ENCODE measurements at regions not wholly inside any gene's neighbourhood (a gene's known extent, or its start where the extent isn't known, plus 50 kb on each side); places are given as distances from the start of the nearest gene placed in this dataset.

- no peak overlapping the region for H3K18ac ChIP-seq (ENCODE audit: low read depth in 1 of 2, low read length in 2 of 2)
- H3K36me3 ChIP-seq (ENCODE audit: control insufficient read depth in 1 of 2, insufficient read depth in 2 of 2, low read depth in 1 of 2, low read length in 2 of 2), result no peaks in the 10 kb centered on the region
- H3K79me1 ChIP-seq (replicated peaks; ENCODE audit: low read length, poor library complexity, severe bottlenecking), result no peaks in the 10 kb centered on the region
- 98% methylated on average over 3 of the region's 3 CpGs for WGBS
- no peak overlapping the region for H3K4me2 ChIP-seq (ENCODE audit: low read length, poor library complexity, severe bottlenecking)
- no peaks in the 10 kb centered on the region for H3K4me1 ChIP-seq (ENCODE audit: control insufficient read depth, insufficient read depth, low read depth, low read length)
- no peak overlapping the region for H2BK12ac ChIP-seq (ENCODE audit: low read length in 2 of 2)
- H3K9ac ChIP-seq (ENCODE audit: low read length), result no peak overlapping the region
- no peaks in the 10 kb centered on the region for H3K27me3 ChIP-seq (ENCODE audit: control insufficient read depth in 1 of 2, insufficient read depth in 1 of 2, low read length in 2 of 2)
- no peak overlapping the region for H3K23ac ChIP-seq (ENCODE audit: low read length in 2 of 2)
- H3K14ac ChIP-seq (ENCODE audit: low read length in 2 of 2), result no peak overlapping the region
- H2BK15ac ChIP-seq (ENCODE audit: low read depth, poor library complexity, severe bottlenecking), result no peak overlapping the region
- no peak overlapping the region for H2BK120ac ChIP-seq (ENCODE audit: low read depth, low read length)
- no peak overlapping the region for H2BK5ac ChIP-seq (ENCODE audit: low read depth, low read length, poor library complexity, severe bottlenecking)
- H3K4me3 ChIP-seq (ENCODE audit: insufficient read depth in 1 of 2, low read depth in 1 of 2, low read length in 2 of 2), result no peak overlapping the region
- no peak overlapping the region for H4K91ac ChIP-seq (ENCODE audit: low read length)
- no peak overlapping the region for H3K4ac ChIP-seq (ENCODE audit: low read depth in 1 of 2, low read length in 2 of 2)
- H4K8ac ChIP-seq (ENCODE audit: low read length), result no peak overlapping the region
- H2AK5ac ChIP-seq (ENCODE audit: low read length, severe bottlenecking), result no peak overlapping the region
- no peak overlapping the region for H2AFZ ChIP-seq (ENCODE audit: low read depth, low read length)
- no peaks in the 10 kb centered on the region for H3K9me3 ChIP-seq (ENCODE audit: control insufficient read depth, low read length)
- no peak overlapping the region for H3K27ac ChIP-seq (ENCODE audit: low read length, poor library complexity, severe bottlenecking)
- no peak for DNase-seq
Measured at GRCh38 chr5:92567831-92568450, 1013.1 kb downstream of the NR2F1-AS1 start.

DNA sequence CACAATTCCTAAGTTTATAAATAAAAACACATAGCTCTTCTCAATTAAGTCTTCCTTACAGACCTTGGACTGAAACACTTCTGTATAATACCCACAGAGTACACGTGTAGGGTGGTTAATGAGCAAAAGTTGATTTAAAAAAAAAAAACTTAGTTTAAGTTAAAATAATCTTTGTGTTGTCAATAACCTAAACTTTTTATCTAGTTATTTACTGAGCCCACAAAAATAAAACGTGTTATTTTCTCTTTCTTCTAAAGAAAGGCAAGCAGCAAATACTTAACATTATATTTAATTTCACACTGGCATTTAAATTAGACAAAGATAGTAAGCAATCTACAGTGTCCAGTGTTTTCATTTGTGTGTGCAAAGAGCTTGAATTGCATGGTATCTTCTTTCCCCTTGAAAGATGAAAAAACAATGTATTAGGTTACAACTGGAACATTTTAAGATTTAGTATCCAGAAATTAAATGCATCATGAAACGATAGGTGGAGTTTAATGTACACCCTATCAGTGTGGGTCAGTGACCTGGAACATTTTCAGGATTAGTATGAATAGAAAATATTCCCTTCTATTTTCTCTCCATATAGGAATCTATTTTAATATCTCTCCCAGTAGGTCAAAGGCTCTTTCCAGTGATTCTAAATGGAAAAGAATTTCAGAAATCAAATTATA, 1014.8 kb downstream of the NR2F1-AS1 start:
- Histone ChIP-seq H3K4me1 (ENCODE audit: control insufficient read depth, insufficient read depth, low read depth, low read length) (no peaks in the 10 kb centered on the region), H2BK12ac (ENCODE audit: low read length in 2 of 2) (no peak overlapping the region), H3K27me3 (ENCODE audit: control insufficient read depth in 1 of 2, insufficient read depth in 1 of 2, low read length in 2 of 2) (no peaks in the 10 kb centered on the region), H3K4me3 (ENCODE audit: insufficient read depth in 1 of 2, low read depth in 1 of 2, low read length in 2 of 2) (no peak overlapping the region), H3K14ac (ENCODE audit: low read length in 2 of 2) (no peak overlapping the region), H4K91ac (ENCODE audit: low read length) (no peak overlapping the region), H3K79me1 (replicated peaks; ENCODE audit: low read length, poor library complexity, severe bottlenecking) (no peaks in the 10 kb centered on the region), H2AFZ (ENCODE audit: low read depth, low read length) (no peak overlapping the region), H2BK5ac (ENCODE audit: low read depth, low read length, poor library complexity, severe bottlenecking) (no peak overlapping the region), H2AK5ac (ENCODE audit: low read length, severe bottlenecking) (no peak overlapping the region), H2BK120ac (ENCODE audit: low read depth, low read length) (no peak overlapping the region), H2BK15ac (ENCODE audit: low read depth, poor library complexity, severe bottlenecking) (no peak overlapping the region), H3K27ac (ENCODE audit: low read length, poor library complexity, severe bottlenecking) (no peak overlapping the region), H3K9ac (ENCODE audit: low read length) (no peak overlapping the region), H3K18ac (ENCODE audit: low read depth in 1 of 2, low read length in 2 of 2) (no peak overlapping the region), H3K4ac (ENCODE audit: low read depth in 1 of 2, low read length in 2 of 2) (no peak overlapping the region), H3K9me3 (ENCODE audit: control insufficient read depth, low read length) (no peaks in the 10 kb centered on the region), H4K8ac (ENCODE audit: low read length) (no peak overlapping the region), H3K4me2 (ENCODE audit: low read length, poor library complexity, severe bottlenecking) (no peak overlapping the region), H3K23ac (ENCODE audit: low read length in 2 of 2) (no peak overlapping the region), H3K36me3 (ENCODE audit: control insufficient read depth in 1 of 2, insufficient read depth in 2 of 2, low read depth in 1 of 2, low read length in 2 of 2) (no peaks in the 10 kb centered on the region)
- WGBS, result no CpG with 5 or more reads among the region's 3 CpGs
- DNase-seq, result no peak

- no peak overlapping the region for H3K4me2 ChIP-seq (ENCODE audit: low read length, poor library complexity, severe bottlenecking)
- H3K14ac ChIP-seq (ENCODE audit: low read length in 2 of 2), result no peak overlapping the region
- H2AK5ac ChIP-seq (ENCODE audit: low read length, severe bottlenecking), result no peak overlapping the region
- no peaks in the 10 kb centered on the region for H3K36me3 ChIP-seq (ENCODE audit: control insufficient read depth in 1 of 2, insufficient read depth in 2 of 2, low read depth in 1 of 2, low read length in 2 of 2)
- H3K27ac ChIP-seq (ENCODE audit: low read length, poor library complexity, severe bottlenecking), result no peak overlapping the region
- H4K91ac ChIP-seq (ENCODE audit: low read length), result no peak overlapping the region
- H2BK120ac ChIP-seq (ENCODE audit: low read depth, low read length), result no peak overlapping the region
- no peak overlapping the region for H3K18ac ChIP-seq (ENCODE audit: low read depth in 1 of 2, low read length in 2 of 2)
- no peak overlapping the region for H2BK5ac ChIP-seq (ENCODE audit: low read depth, low read length, poor library complexity, severe bottlenecking)
- no peak for DNase-seq
- H3K4me1 ChIP-seq (ENCODE audit: control insufficient read depth, insufficient read depth, low read depth, low read length), result no peaks in the 10 kb centered on the region
- H3K27me3 ChIP-seq (ENCODE audit: control insufficient read depth in 1 of 2, insufficient read depth in 1 of 2, low read length in 2 of 2), result no peaks in the 10 kb centered on the region
- H3K4ac ChIP-seq (ENCODE audit: low read depth in 1 of 2, low read length in 2 of 2), result no peak overlapping the region
- H3K9ac ChIP-seq (ENCODE audit: low read length), result no peak overlapping the region
- H4K8ac ChIP-seq (ENCODE audit: low read length), result no peak overlapping the region
- H3K79me1 ChIP-seq (replicated peaks; ENCODE audit: low read length, poor library complexity, severe bottlenecking), result no peaks in the 10 kb centered on the region
- H3K4me3 ChIP-seq (ENCODE audit: insufficient read depth in 1 of 2, low read depth in 1 of 2, low read length in 2 of 2), result no peak overlapping the region
- H3K23ac ChIP-seq (ENCODE audit: low read length in 2 of 2), result no peak overlapping the region
- H2BK12ac ChIP-seq (ENCODE audit: low read length in 2 of 2), result no peak overlapping the region
- no peak overlapping the region for H2AFZ ChIP-seq (ENCODE audit: low read depth, low read length)
- WGBS, result 80% methylated on average over 1 of the region's 3 CpGs
- no peaks in the 10 kb centered on the region for H3K9me3 ChIP-seq (ENCODE audit: control insufficient read depth, low read length)
- no peak overlapping the region for H2BK15ac ChIP-seq (ENCODE audit: low read depth, poor library complexity, severe bottlenecking)
Measured at GRCh38 chr5:92565673-92566072, 1015.3 kb downstream of the NR2F1-AS1 start.

DNA sequence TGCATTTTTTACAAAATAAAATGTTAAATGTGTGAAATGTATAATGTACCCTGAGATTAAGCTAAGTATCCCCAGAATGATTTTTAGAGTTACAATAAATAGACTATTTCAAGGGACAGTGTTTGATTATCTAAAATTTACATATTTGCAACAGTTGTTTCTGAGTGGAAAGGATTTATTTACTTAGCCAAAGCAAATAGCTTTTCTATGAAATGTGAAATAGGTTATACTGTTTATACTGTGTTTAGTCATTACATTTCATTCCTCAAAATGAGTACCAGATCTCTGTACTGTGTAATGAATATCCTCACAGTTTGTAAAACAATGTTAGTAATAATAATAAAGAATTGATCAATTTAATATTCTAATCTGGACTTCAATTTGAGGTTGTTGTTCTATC, 1019.0 kb downstream of the NR2F1-AS1 start:
- H3K4me1 ChIP-seq (ENCODE audit: control insufficient read depth, insufficient read depth, low read depth, low read length), result peaks cover 1% of the 10 kb centered on the region
- no peaks in the 10 kb centered on the region for H3K9me3 ChIP-seq (ENCODE audit: control insufficient read depth, low read length)

More for the DNA sequence above, 1019.0 kb downstream of the NR2F1-AS1 start:
- no peak overlapping the region for H3K14ac ChIP-seq (ENCODE audit: low read length in 2 of 2)
- H2BK5ac ChIP-seq (ENCODE audit: low read depth, low read length, poor library complexity, severe bottlenecking), result no peak overlapping the region
- no peak overlapping the region for H3K27ac ChIP-seq (ENCODE audit: low read length, poor library complexity, severe bottlenecking)
- no peaks in the 10 kb centered on the region for H3K27me3 ChIP-seq (ENCODE audit: control insufficient read depth in 1 of 2, insufficient read depth in 1 of 2, low read length in 2 of 2)
- no peak overlapping the region for H2BK15ac ChIP-seq (ENCODE audit: low read depth, poor library complexity, severe bottlenecking)
- H2AK5ac ChIP-seq (ENCODE audit: low read length, severe bottlenecking), result no peak overlapping the region
- no peak overlapping the region for H3K4me2 ChIP-seq (ENCODE audit: low read length, poor library complexity, severe bottlenecking)
- H2BK120ac ChIP-seq (ENCODE audit: low read depth, low read length), result no peak overlapping the region
- DNase-seq, result no peak
- no peak overlapping the region for H3K9ac ChIP-seq (ENCODE audit: low read length)
- no peak overlapping the region for H2AFZ ChIP-seq (ENCODE audit: low read depth, low read length)
- H3K23ac ChIP-seq (ENCODE audit: low read length in 2 of 2), result no peak overlapping the region
- H3K4ac ChIP-seq (ENCODE audit: low read depth in 1 of 2, low read length in 2 of 2), result no peak overlapping the region
- H3K79me1 ChIP-seq (replicated peaks; ENCODE audit: low read length, poor library complexity, severe bottlenecking), result no peaks in the 10 kb centered on the region
- no peak overlapping the region for H4K8ac ChIP-seq (ENCODE audit: low read length)
- H3K18ac ChIP-seq (ENCODE audit: low read depth in 1 of 2, low read length in 2 of 2), result no peak overlapping the region
- H2BK12ac ChIP-seq (ENCODE audit: low read length in 2 of 2), result no peak overlapping the region
- H3K4me3 ChIP-seq (ENCODE audit: insufficient read depth in 1 of 2, low read depth in 1 of 2, low read length in 2 of 2), result no peak overlapping the region
- H4K91ac ChIP-seq (ENCODE audit: low read length), result no peak overlapping the region
- no peaks in the 10 kb centered on the region for H3K36me3 ChIP-seq (ENCODE audit: control insufficient read depth in 1 of 2, insufficient read depth in 2 of 2, low read depth in 1 of 2, low read length in 2 of 2)
